GM19193 (cell line): ENCODE measurements at regions not wholly inside any gene's neighbourhood (a gene's known extent, or its start where the extent isn't known, plus 50 kb on each side); places are given as distances from the start of the nearest gene placed in this dataset.

Experiments used
- POLR2A ChIP-seq: IDR thresholded peaks from 4 replicates; pipeline ENCODE4 v1.6.1; 2011; ENCODE audit not compliant: insufficient read depth, insufficient read length; ENCODE audit errors: extremely low read depth

DNA sequence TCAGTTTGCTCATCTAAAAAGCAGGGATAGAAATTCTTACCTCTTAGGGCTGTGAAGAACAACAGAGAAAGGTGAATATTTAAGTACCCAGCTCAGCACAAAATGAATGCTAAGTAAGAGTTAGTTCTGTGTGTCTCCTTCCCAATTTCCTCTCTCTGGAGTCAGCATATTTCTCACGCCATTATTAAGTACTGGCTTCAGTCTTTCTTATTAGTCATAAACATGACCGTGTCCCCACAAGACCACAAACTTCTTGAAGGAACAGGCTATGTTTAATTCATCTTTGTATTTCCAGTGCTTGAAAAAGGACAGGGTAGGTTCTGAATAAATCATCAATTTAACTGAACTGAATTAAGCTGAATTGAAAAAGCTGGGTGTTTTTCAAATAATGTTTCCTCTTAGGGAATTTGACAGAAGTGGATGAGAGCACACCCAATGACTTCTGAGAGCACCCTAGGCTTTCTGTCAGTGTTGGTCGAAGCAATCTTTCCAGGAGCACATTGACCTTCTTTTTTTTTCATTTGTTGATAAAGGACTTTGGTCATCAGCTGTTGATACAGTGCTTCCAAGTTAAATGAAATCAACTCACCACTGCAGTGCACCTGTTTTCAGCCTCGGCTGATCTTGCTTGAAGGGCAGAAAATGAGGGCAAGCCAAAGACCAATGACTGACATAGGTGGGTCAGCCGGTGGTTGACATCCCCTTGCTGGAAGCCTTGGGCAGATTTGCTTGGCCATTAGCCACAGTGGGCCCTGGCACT, 324.6 kb downstream of the MFSD1 start:
- no peak for TF ChIP-seq POLR2A

DNA sequence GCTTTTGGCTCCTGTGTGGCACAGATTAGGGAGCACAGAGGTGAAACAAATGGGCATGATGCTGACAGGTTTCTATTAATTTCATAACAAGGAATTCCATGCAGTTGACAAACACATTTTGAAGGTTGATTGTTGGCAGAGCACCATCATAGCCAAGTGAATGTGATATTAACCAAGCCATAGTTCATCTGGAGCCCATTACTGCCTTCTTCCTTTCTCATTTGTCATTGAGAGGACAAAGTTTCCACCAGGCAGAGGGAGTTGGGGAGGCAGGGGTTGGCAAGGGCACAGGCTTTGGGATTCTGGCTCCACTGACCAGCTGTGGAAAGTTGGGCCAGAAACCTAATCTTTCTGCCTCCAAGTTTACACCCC, 325.2 kb downstream of the MFSD1 start:
- TF ChIP-seq POLR2A, result no peak

DNA sequence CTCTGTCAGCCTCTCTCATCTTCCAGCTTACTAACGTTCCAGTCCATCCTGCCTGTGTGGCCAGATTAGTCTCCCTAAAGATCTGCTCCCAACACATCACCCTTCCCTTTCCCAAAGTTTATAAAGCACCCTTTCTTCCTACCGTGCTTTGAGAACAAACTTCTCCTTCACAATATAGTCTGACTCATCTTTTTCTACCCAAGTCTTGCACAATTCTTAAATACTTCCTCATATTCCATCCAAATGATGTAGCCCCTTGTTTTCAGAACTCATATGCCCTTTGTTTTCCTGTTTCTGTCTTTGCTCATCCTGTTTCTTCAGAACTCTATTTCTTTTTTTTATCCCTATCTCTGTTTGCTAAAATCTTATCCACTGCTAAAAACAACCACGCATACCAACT, 326.8 kb downstream of the MFSD1 start:
- TF ChIP-seq POLR2A, result no peak

DNA sequence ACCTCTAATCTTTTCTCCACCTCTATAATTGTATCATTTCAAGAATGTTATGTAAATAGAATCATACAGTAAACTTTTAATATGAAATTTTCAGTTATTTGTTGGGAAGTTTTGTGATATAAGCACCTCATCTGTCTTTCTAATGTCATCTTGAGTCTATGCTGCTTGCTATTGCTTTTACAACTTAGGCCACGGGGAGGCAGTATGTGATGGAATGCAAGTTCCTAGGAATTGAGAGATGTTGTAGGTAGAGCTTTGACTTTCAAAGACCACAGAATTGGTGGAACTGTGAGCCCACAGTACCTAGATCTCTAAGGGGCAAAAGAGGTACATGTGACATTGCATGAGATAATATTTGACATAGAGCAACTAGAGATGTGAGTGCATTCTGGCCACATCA, 328.3 kb downstream of the MFSD1 start:
- TF ChIP-seq POLR2A, result no peak

DNA sequence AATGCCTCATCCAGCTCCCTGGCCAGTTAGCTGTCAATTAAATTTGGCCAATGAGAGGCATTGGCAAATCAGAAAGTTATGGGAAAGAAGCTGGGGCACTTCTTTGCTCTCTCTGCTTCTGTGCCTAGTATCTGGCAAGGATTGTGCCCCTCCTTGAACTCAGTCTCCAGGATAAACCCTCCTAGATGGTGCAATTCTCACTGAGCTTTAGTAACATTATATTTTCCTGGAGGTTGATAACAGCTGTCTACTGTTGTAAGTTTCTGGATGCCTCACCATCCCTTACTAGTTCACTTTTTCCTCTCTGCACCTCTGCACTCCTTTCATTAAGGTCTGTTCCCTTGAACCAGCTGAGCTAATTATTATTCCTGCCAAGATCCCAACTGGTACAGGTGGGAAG, 329.5 kb downstream of the MFSD1 start:
- no peak for TF ChIP-seq POLR2A

DNA sequence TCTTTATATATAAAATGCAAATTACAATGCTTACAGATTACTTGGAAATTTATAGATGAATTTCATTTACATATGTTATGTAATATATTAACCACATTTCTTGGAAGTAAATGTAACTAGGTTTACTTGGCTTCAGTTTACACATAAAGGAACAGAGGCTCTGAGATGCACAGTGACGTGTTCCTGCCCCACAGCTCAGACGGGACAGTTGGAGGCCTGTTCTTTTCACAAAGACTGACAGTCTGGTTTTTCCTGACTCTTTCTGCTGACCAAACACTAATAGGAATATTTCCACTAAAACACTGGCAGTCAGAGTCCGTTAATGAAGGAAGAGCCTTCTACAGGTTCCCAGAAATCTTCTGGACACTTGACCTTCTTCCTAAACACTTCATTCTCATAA, 336.1 kb downstream of the MFSD1 start:
- no peak for TF ChIP-seq POLR2A

DNA sequence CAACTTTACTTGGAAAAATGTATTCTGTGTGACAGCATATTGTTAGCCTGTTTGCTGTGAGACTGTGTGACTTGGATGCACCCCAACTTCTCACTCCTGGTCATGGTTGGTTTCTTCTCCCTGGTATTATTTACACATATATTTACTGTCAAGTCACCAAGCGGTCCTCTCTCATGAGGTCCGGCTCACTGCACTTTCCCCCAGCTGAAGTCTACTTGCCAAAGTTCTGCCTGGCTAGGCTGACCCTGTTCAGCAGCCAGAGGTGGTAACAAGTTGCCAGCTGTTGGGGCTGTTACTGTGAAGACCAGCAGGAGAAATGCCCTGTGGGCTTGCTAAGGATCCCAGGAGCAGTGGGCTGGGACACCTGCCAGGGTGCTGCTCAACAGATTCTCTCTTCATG, 337.5 kb downstream of the MFSD1 start:
- TF ChIP-seq POLR2A, result no peak

DNA sequence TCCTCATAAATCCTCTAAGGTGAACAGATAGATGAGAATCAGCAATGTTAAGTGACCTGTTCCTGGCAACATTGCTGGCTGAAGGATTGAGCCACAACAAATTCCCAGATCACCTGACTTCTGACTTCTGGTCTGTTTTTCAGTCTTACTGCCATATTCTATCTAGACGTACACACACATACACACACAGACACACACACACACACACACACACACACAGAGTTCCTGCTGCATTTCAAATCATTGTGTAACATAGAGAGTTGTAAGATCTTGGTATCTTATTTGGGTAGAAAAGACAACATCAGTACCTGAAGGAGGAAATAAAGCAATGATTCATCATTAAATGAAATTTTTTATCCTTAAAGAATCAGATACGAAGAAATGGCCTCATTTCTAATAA, 342.6 kb downstream of the MFSD1 start:
- TF ChIP-seq POLR2A, result no peak

DNA sequence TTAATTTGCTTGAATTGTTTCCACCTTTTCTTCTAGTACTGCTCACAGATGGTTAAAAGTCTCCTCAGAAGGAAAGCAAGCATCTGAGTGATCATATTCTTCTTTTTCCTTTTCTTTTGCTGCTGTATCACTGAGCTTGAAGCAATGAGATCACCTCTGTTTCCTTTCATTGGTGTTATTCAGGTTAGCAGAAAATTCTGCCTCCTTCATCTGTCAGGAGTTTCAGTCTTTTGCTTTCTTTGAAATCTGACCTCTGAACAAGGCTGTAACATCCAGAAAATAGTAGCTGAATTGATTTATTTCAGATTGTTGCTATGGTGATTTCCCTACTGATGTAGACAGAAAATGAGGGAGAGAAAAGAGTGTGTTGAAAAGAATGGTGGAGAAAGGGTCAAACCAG, 343.0 kb downstream of the MFSD1 start:
- TF ChIP-seq POLR2A, result no peak

DNA sequence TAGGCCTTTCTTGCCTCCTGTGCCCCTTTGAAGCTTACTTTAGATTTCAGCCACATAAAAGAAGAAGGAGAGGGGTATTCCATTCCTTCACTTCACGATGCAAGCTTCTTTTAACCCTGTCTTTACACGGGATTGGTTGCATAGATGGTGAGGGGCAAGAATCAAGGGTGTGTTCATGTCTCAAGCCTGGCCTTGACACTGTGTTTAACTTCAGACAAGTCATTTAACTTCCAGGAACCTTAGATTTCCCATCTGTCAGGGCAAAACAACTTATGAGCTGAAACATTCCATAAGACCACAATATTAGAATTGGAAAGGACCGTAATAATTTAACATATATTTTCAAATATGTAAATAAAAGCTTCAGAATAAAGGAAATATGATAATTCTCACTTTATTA, 344.5 kb downstream of the MFSD1 start:
- TF ChIP-seq POLR2A, result no peak

DNA sequence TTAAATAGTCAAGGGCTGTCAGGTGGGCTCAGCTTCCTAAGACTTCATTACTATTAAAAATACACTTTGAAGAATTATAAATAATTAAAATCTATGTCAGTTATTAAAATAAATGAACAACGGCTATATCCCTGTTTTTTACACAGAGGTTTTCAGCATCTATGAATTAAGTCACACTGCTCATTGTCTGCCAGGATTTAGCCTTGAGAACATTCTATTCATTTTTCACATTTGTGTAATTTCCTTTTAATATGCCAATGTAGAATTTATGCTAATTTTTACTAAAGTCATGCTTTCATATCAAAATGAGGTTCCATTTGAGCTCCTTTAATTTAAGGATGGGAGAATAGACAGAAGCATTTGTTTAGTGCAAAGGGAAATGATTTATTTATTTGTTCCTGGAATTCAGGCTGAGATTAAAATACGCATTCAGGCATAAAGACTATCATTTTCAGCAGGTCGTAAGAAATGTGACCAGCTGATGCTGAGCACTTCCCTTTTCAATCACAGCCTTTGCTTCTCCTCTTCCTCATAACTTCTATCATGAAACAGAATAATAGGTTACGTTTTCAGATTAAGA, 345.1 kb downstream of the MFSD1 start:
- no peak for TF ChIP-seq POLR2A

DNA sequence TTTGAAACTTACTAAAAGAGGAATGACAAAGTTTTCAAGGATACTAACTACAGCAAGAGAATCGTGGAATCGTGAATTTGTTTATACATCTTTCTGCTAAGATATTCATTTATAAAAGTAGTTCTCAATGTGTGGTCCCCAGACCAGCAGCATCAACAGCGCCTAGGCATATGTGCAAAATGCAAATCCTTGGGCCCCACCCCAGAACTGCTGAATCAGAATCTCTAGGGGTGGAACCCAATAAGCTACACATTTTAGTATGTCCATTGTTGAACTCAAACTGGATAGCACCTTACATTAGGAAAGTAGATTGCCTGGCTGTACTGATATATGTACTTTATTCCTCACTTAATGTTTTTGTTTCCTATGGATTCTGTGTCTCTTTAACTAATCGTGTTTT, 346.0 kb downstream of the MFSD1 start:
- TF ChIP-seq POLR2A, result no peak

DNA sequence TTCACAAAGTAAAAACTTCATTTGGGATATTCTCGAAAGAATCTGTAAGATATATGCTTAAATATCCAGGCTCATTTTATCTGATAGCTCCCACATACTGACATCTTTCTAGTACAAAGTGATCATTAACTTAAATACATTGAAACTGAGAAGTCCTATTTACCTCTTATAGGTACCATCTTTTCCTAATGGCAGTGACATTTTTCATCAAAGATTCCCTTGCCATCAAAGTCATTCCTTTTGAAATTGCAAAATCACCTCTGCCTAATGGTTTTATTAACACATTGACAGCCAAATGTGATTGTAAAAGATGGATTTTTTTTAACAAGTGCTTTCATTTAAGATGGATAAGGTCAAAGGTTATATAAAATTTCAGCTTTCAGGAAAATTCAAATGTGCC, 346.6 kb downstream of the MFSD1 start:
- TF ChIP-seq POLR2A, result no peak

DNA sequence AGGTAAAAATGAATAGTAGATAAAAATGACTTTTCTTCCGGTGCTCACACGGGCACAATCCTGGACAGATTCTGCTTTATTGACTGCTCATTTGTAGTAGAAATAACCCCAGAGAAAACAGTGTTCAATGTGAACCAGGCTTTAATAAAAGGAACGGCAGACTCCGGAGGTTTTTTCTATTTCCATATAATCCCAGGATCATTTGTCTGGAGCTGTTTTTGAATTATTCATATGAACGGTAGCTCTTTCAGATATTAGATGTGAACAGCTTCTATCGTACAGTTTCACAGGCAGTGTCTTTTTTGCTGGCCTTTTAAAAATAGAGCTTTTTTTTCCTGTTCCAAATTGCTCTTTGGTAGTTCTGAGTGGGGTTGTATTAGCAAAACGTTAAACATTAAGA, 347.3 kb downstream of the MFSD1 start:
- TF ChIP-seq POLR2A, result no peak

DNA sequence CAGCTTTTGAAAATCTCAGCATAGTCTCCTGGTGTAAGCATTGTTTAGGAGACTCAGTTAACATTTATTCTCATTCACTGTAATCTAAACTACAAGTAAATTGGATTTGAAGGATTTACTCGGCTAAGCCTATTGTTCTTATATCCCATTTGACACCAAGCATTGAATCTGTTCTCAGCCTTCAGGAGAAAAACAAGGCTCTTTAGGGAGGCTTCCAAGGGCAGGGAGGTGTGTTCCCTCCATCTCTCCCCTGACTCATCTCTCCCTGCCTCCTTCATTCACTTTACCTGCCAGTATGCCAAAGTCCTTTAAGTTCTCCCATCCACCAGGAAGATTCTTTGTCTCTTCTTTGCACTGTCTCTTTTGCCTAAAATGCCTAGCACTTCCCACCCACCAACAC, 347.8 kb downstream of the MFSD1 start:
- TF ChIP-seq POLR2A, result no peak

DNA sequence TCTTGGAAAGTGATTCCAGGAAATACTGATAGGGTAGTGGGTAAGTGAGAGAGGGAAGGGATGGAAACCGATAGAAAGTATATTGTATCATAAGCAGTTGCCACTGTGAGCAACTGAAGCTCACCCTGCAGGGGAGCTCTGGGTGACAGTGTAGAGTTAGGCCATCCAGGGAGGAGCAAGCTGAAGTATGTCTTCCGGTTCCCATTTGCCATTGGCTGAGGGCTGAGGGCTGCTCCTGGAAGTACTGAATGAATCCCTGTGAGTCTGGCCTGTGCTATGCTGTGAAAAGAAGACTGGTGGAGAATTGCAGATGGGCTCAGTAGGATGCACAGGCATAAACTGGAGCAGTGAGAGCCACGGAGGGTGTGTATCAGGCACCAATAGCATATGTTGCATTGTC, 348.3 kb downstream of the MFSD1 start:
- TF ChIP-seq POLR2A, result no peak

DNA sequence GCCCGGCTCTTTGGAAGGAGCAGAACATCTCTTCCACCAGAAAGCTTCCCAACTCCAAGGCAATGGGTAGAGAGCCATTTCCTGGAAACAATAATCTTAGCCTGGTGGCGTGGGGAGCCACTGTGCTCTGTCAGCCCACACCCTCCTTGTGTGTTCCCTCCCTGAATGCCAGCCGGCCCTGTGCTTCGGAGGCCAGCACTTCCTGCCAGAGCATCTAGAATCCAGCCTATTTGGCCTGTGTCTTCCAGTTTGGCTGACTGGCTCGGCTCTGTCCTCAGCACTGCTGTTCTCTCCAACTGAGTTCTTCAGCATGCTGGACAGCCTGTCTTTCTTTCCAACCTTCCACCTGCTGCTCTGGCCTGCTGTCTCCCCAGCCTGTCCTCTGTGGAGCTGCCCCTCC, 349.3 kb downstream of the MFSD1 start:
- no peak for TF ChIP-seq POLR2A
